Endodermal cell (in vitro differentiated cells): ENCODE measurements at regions not wholly inside any gene's neighbourhood (a gene's known extent, or its start where the extent isn't known, plus 50 kb on each side); places are given as distances from the start of the nearest gene placed in this dataset.

Experiments used
- DNase-seq: peaks from one replicate; pipeline ENCODE4 v3.0.0-alpha.2; 2017
- H3K27ac ChIP-seq: 2 replicates; pipeline ENCODE4 v1.5.1; 2013; ENCODE audit warnings: mild to moderate bottlenecking, low read depth, low read length, moderate library complexity
- H3K27me3 ChIP-seq: 2 replicates; pipeline ENCODE4 v1.6.1; 2013; ENCODE audit warnings: mild to moderate bottlenecking, low read length, moderate library complexity; ENCODE audit not compliant: insufficient read depth, control insufficient read depth, poor library complexity, severe bottlenecking
- H3K36me3 ChIP-seq: 2 replicates; pipeline ENCODE4 v1.7.0; 2013; ENCODE audit warnings: mild to moderate bottlenecking, low read length, moderate library complexity; ENCODE audit not compliant: control insufficient read depth, insufficient read depth
- H3K4me1 ChIP-seq: one replicate; pipeline ENCODE4 v1.7.0; 2013; ENCODE audit warnings: low read length; ENCODE audit not compliant: control insufficient read depth, insufficient read depth
- H3K4me3 ChIP-seq: 2 replicates; pipeline ENCODE4 v1.5.1; 2013; ENCODE audit warnings: mild to moderate bottlenecking, low read length, moderate library complexity
- H3K9ac ChIP-seq: 2 replicates; pipeline ENCODE4 v1.6.1; 2013; ENCODE audit warnings: mild to moderate bottlenecking, low read length, moderate library complexity; ENCODE audit not compliant: poor library complexity, severe bottlenecking; ENCODE audit errors: extremely low read depth
- H3K9me3 ChIP-seq: 2 replicates; pipeline ENCODE4 v1.6.1; 2013; ENCODE audit warnings: mild to moderate bottlenecking, low read length, moderate library complexity; ENCODE audit not compliant: control insufficient read depth
- H3K27ac Mint-ChIP-seq: 2 replicates; pipeline ENCODE4 v1.8.0; 2020; ENCODE audit warnings: mixed read lengths
- H3K27me3 Mint-ChIP-seq: 2 replicates; pipeline ENCODE4 v1.8.0; 2021; ENCODE audit warnings: mild to moderate bottlenecking, mixed read lengths; ENCODE audit not compliant: insufficient read depth
- H3K36me3 Mint-ChIP-seq: 2 replicates; pipeline ENCODE4 v1.8.0; 2020; ENCODE audit warnings: low read depth, mixed read lengths
- H3K4me1 Mint-ChIP-seq: 2 replicates; pipeline ENCODE4 v1.8.0; 2020; ENCODE audit warnings: mixed read lengths
- H3K4me3 Mint-ChIP-seq: 2 replicates; pipeline ENCODE4 v1.8.0; 2020; ENCODE audit warnings: mild to moderate bottlenecking, moderate library complexity, mixed read lengths
- H3K9me3 Mint-ChIP-seq: 2 replicates; pipeline ENCODE4 v1.8.0; 2020; ENCODE audit warnings: mild to moderate bottlenecking, mixed read lengths
- CTCF ChIP-seq: fragments of 200-600 bp; sonication (generic); conservative IDR thresholded peaks from 2 replicates; pipeline ENCODE4 v1.5.0; 2021; ENCODE audit warnings: antibody characterized with exemption, mild to moderate bottlenecking
- WGBS, 2 experiments: methylation state at CpG; one replicate each; pipeline versions ENCODE4 v1.1.5 to v1.1.7; 2013; ENCODE audit warnings: missing lambda C conversion rate in 2 of 2, mixed read lengths in 1 of 2; ENCODE audit not compliant: insufficient coverage in 1 of 2, insufficient read length in 1 of 2; 5-methylcytosine and 5-hydroxymethylcytosine counted together

- no peak overlapping the region for H3K27ac Mint-ChIP-seq
- peaks cover 8% of the 10 kb centered on the region for H3K27me3 Mint-ChIP-seq
- Histone ChIP-seq H3K4me3 (no peak overlapping the region), H3K27ac (no peak overlapping the region), H3K36me3 (no peaks in the 10 kb centered on the region), H3K27me3 (no peaks in the 10 kb centered on the region), H3K4me1 (no peaks in the 10 kb centered on the region), H3K9ac (no peak overlapping the region), H3K9me3 (peaks cover 4% of the 10 kb centered on the region)
- H3K9me3 Mint-ChIP-seq, result peaks cover under 1% of the 10 kb centered on the region
- H3K36me3 Mint-ChIP-seq, result no peaks in the 10 kb centered on the region
- TF ChIP-seq CTCF, result no peak
- H3K4me3 Mint-ChIP-seq, result no peak overlapping the region
- 100% methylated on average over 1 of the region's 1 CpG for WGBS, 2 experiments
- H3K4me1 Mint-ChIP-seq, result peaks cover 11% of the 10 kb centered on the region
- DNase-seq, result no peak
Observed at GRCh38 chr2:217340899-217341298, 481.0 kb upstream of the TNP1 start.

DNA sequence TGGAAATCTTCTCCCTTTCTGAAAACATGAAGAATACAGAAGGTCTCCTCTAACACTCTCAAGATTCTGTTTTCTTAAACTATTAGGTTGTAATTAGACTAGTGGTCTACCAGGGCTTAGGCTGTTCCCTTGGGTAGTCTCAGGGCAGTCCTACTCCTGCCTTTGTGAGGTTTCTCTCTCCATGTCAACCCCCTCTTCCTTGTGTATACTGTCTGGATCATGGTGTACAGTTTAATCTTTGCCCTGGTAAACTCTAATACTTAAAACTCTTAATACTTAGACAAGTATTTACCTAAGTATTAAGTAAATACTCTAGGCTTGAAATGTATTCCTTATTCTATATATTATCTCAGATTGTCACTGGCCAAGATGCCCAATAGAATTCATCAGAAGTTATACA, 480.3 kb upstream of the TNP1 start:
- TF ChIP-seq CTCF, result no peak
- no peak overlapping the region for H3K4me3 Mint-ChIP-seq
- H3K27ac ChIP-seq, result no peak overlapping the region
- no peak overlapping the region for H3K4me3 ChIP-seq
- no peaks in the 10 kb centered on the region for H3K9me3 ChIP-seq
- no peak for DNase-seq
- H3K9ac ChIP-seq, result no peak overlapping the region
- no peaks in the 10 kb centered on the region for H3K36me3 Mint-ChIP-seq
- no peaks in the 10 kb centered on the region for H3K9me3 Mint-ChIP-seq
- H3K4me1 Mint-ChIP-seq, result peaks cover 12% of the 10 kb centered on the region
- H3K27ac Mint-ChIP-seq, result no peak overlapping the region
- no peaks in the 10 kb centered on the region for H3K4me1 ChIP-seq
- no peaks in the 10 kb centered on the region for H3K36me3 ChIP-seq
- no peaks in the 10 kb centered on the region for H3K27me3 ChIP-seq
- H3K27me3 Mint-ChIP-seq, result peaks cover 11% of the 10 kb centered on the region

DNA sequence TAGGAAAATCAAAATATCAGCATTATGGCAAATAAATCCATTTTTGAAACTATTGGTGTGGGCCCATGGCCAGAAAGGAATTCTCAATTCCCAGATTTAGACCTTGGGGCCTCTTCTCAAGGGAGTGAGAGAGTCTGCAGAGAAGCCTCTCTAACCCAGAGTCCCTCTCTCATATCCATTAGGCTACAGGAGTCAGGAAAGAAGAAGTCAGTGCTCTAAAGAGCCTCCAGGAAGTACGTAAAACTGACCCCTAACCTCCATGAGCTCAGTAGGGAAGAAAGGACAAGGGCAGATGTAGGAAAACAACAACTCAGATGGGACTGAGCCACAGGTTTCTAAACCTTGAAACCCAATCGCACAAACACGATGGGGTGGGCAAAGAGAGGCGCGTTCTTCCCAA, 479.9 kb upstream of the TNP1 start:
- Mint-ChIP-seq H3K27ac (no peak overlapping the region), H3K27me3 (peaks cover 13% of the 10 kb centered on the region), H3K4me3 (no peak overlapping the region), H3K4me1 (peaks cover 16% of the 10 kb centered on the region), H3K9me3 (no peaks in the 10 kb centered on the region), H3K36me3 (no peaks in the 10 kb centered on the region)
- no peak overlapping the region for H3K9ac ChIP-seq
- H3K27me3 ChIP-seq, result no peaks in the 10 kb centered on the region
- no peak overlapping the region for H3K4me3 ChIP-seq
- H3K27ac ChIP-seq, result no peak overlapping the region
- H3K4me1 ChIP-seq, result peaks cover 4% of the 10 kb centered on the region
- 91 to 100% methylated on average over 5 of the region's 5 CpGs for WGBS, 2 experiments
- H3K9me3 ChIP-seq, result no peaks in the 10 kb centered on the region
- H3K36me3 ChIP-seq, result no peaks in the 10 kb centered on the region
- TF ChIP-seq CTCF, result no peak
- DNase-seq, result no peak
